ENCODE measurements at regions not wholly inside any gene's neighbourhood (a gene's known extent, or its start where the extent isn't known, plus 50 kb on each side); places are given as distances from the start of the nearest gene placed in this dataset.

GRCh38 chr2:156158808-156159207 lies 173.7 kb downstream of the NR4A2 start:
- DNase-seq = no peak

DNA sequence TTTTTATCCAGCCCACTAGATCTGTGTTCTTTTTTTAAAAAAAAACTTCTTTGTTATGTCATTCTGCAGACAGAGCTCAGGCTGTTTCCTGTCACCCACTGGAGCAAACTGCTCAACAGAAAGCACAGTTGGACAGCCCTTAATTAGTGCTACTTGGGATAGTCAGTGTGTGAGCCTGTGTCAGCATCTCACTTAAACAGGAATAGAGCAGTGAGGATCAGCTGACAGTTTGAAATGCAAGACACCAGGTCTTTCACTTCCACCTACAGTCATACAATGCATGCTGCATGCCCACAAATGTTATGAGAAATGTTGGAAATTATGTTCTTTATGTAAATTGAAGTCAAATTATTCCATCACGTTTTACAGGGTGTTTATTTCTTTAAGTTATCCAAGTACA lies 174.9 kb downstream of the NR4A2 start:
- DNase-seq = no peak

DNA sequence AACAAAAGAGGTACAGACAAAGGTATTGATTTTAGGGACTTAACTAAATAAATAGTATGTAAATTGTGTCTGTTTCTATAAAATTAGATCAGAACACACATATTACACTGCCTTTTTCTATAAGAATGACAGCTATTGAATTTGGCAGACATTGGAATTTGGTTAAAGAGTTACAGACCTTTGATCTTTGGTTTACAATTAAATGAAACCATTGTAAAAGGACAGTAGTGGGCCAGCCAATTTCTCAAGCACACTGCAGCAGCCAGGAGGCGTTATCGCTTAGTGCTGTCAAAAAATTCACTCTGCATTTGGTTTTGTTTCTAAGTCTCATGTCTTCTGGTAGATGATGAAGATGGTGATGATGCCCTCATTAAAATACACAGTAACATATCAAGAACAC lies 175.9 kb downstream of the NR4A2 start:
- DNase-seq = no peak

- no peak for DNase-seq
Measured at GRCh38 chr2:156155319-156155718, 177.2 kb downstream of the NR4A2 start.

GRCh38 chr2:156151351-156151750 lies 181.2 kb downstream of the NR4A2 start:
- no peak for DNase-seq

- DNase-seq = no peak
Measured at GRCh38 chr2:156147594-156148330, 184.8 kb downstream of the NR4A2 start.

DNA sequence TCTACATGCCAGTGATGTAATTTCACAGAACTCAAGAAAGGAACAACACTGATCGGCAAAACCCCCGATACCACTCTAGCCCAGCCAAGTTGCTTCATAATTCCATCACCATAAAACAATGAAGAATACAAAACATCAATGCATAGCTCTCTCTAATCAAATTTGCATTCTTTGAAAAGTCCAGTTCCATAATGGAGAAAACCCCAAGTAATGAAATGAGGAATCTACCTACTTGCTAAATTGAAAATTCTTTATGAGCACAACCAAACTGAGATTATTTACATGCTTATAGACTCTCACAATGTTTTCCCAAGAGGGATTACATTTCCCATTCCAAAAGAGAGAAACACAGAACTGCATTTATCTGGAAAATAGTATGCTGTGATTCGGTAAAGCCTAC lies 186.5 kb downstream of the NR4A2 start:
- no peak for DNase-seq

- no peak for DNase-seq
Measured at GRCh38 chr2:156145469-156145868, 187.1 kb downstream of the NR4A2 start.

GRCh38 chr2:156136566-156136965 lies 196.0 kb downstream of the NR4A2 start:
- DNase-seq = no peak

GRCh38 chr2:156134887-156135286 lies 197.6 kb downstream of the NR4A2 start:
- no peak for DNase-seq

- DNase-seq = no peak
Measured at GRCh38 chr2:156132941-156133340, 199.6 kb downstream of the NR4A2 start.

GRCh38 chr2:156132130-156132529 lies 200.4 kb downstream of the NR4A2 start:
- no peak for DNase-seq

DNA sequence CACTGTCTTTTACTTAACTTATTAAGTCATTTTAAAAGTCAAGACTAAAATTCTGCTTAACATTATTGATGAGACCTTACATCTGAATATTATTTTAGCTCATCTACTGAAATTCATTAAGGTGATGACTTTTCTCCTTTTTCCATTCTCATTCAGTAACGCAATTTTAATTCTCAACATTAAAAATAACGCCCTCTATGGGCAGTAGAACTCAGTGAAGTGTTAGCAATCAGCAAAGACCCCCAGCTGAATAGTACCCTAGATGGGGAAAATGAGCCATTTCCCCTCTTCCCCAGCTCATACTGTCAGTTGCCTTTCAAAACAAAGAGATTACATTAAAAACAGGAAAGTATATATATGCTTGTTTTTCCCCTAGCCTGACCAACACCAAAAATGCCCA lies 203.3 kb downstream of the NR4A2 start:
- DNase-seq = no peak

DNA sequence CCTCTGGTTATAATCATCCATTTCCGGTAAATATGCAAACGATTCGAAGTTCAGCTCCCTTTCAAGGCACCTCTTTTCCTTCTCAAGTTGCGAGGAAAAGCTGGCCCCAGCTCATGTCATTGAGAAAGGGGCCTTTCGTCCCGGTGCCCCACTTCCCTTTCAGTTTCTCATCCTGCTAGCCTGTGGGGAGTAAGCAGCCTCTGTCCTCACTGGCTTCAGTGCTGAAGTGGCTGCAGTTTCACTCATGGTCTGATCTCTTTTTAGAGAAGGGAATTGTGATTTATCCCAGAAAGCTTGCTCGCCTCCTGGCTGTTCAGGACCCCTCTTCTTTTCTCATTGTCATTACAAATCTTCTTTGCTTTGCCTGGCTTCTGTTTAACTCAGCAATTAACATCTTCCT lies 207.5 kb downstream of the NR4A2 start:
- DNase-seq = no peak

DNA sequence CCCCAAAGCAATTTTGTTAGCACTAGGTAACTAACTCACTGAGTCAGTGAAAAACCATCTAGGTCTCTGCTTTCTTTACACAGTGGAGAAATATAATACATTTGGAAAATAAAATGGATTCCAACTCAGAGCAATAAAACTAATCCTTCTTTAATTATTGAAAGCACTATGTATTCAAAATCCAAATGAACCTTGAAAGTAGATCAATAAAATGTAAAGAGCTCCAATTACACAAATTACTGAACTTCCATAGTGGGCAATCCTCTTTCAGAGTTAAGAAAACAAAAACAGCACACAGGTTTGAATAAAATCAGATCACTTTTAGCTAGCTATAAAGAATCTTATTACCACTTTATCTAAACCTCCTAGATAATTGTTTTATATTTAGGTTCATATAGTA lies 208.1 kb downstream of the NR4A2 start:
- DNase-seq = no peak

DNA sequence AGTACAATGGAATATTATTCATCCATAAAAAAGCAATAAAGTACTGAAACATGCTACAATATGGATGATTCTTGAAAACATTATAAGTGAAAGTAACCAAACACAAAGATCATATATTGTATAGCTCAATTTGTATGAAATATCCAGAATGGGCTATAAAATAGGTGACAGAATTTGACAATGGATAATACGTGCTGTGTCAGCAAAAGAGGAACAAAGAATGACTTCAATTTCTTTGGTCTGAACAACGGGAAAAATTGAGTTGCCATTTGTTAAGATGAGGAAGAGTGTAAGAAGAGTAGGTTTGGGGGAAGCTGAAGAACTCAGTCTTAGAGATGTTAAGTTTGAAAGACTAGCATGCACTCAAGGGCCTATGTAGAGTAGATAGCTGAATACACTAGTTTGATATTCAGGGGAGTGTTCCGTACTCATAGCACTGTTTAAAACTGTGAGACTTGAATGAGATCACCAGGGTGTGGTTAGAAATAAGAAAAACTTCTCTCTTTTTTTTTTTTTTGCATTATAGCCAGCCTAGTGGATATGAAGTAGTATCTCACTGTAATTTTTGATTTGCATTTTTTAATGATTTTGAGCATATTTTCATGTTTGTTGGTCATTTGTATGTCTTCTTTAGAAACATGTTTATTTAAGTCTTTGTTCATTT lies 213.6 kb downstream of the NR4A2 start:
- DNase-seq = no peak

DNA sequence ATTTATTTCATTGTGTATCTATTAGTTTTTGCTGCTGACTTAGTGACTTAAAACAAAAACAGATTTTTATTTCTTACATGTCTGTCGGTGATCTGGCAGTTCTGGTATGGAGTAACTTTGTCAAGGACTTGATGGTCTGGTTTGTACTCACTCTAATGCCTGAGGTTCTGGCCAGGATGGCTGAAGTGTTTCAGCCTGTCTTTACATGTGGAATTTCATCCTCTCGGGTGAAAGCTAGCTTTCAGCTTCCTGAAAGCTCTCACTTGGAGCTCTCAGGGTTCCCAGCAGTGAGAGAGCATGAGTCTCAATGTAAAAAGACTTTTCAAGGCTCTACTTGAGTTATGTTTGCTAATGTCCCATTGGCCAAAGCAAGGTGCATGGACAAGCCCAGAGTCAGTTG lies 216.4 kb downstream of the NR4A2 start:
- no peak for DNase-seq

- DNase-seq = no peak
Measured at GRCh38 chr2:156115338-156115737, 217.2 kb downstream of the NR4A2 start.

GRCh38 chr2:156112323-156112722 lies 220.2 kb downstream of the NR4A2 start:
- no peak for DNase-seq

GRCh38 chr2:156110890-156111289 lies 221.6 kb downstream of the NR4A2 start:
- DNase-seq = no peak

- DNase-seq = no peak
Measured at GRCh38 chr2:156099382-156099781, 233.1 kb downstream of the NR4A2 start.

DNA sequence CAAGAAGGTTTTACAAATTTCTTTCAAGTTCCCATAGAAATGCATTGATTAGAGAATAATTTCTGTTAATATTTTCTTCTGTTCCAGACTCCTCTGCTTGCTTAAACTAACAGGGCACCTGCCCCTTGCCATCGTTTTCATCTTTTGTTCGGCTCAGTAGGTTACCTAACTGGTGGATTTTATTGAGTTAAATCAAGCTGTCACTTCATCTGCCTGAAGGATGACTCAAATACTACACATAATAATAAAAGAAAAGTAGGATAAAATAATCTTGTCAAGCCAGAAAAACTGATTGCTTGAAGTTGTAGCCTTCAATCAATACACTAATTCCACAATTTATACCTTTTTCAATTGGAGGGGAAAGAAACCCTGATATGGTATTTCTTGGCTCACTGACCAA lies 234.0 kb downstream of the NR4A2 start:
- no peak for DNase-seq

GRCh38 chr2:156088587-156088986 lies 243.9 kb downstream of the NR4A2 start:
- DNase-seq = no peak

GRCh38 chr2:156087875-156088274 lies 244.6 kb downstream of the NR4A2 start:
- DNase-seq = no peak
